ENCODE measurements at regions not wholly inside any gene's neighbourhood (a gene's known extent, or its start where the extent isn't known, plus 50 kb on each side); places are given as distances from the start of the nearest gene placed in this dataset.

GRCh38 chr21:15526798-15527197 lies 203.0 kb upstream of the USP25 start:
- TF ChIP-seq EZH2 (IDR thresholded peaks at IDR 0.05; ENCODE audit: borderline replicate concordance, low read length) (no peak), CTCF (conservative IDR thresholded peaks at IDR 0.05 in 1 of 2, IDR thresholded peaks at IDR 0.05 in 1 of 2; ENCODE audit: extremely low read depth in 1 of 2, insufficient read depth in 1 of 2, low read depth in 1 of 2, low read length in 2 of 2) (no peak)
